HepG2 (cell line): ENCODE measurements at regions not wholly inside any gene's neighbourhood (a gene's known extent, or its start where the extent isn't known, plus 50 kb on each side); places are given as distances from the start of the nearest gene placed in this dataset.

Experiments used
- EZH2 ChIP-seq: conservative IDR thresholded peaks from 2 replicates; pipeline ENCODE4 v1.6.1; 2012; ENCODE audit warnings: mild to moderate bottlenecking, low read depth, low read length, moderate library complexity
- SETDB1 ChIP-seq: sonication (generic); formaldehyde crosslinking; IDR thresholded peaks from 2 replicates; pipeline ENCODE4 v1.5.1; 2020; ENCODE audit warnings: missing genetic modification reagents, mild to moderate bottlenecking, borderline replicate concordance
- TF ChIP-seq, protein P1 (sequence below): sonication (generic); formaldehyde crosslinking; IDR thresholded peaks from one replicate; pipeline ENCODE4 v1.5.1; 2020; ENCODE audit warnings: mild to moderate bottlenecking, missing genetic modification reagents; ENCODE audit errors: not compliant biosample characterization

DNA sequence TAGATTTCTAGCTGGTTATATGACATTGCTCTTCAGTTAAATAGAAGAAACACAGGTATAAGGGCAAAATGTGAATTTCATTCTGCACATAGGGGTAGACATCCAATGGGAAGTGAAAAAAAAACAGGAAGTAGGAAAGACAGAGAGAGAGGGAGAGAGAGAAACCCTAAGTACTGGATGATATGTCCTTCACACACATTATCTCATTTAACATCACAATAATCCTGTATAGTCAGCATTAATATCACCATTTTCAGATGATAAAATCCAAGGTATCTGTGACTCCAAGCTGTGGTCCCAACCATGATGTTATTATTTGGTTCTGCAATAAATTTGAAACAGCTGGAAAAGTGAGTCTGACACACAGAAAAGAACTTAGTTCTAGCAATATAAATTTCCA is 759.9 kb downstream of the SATB2 start:
- TF ChIP-seq, protein P1, sequence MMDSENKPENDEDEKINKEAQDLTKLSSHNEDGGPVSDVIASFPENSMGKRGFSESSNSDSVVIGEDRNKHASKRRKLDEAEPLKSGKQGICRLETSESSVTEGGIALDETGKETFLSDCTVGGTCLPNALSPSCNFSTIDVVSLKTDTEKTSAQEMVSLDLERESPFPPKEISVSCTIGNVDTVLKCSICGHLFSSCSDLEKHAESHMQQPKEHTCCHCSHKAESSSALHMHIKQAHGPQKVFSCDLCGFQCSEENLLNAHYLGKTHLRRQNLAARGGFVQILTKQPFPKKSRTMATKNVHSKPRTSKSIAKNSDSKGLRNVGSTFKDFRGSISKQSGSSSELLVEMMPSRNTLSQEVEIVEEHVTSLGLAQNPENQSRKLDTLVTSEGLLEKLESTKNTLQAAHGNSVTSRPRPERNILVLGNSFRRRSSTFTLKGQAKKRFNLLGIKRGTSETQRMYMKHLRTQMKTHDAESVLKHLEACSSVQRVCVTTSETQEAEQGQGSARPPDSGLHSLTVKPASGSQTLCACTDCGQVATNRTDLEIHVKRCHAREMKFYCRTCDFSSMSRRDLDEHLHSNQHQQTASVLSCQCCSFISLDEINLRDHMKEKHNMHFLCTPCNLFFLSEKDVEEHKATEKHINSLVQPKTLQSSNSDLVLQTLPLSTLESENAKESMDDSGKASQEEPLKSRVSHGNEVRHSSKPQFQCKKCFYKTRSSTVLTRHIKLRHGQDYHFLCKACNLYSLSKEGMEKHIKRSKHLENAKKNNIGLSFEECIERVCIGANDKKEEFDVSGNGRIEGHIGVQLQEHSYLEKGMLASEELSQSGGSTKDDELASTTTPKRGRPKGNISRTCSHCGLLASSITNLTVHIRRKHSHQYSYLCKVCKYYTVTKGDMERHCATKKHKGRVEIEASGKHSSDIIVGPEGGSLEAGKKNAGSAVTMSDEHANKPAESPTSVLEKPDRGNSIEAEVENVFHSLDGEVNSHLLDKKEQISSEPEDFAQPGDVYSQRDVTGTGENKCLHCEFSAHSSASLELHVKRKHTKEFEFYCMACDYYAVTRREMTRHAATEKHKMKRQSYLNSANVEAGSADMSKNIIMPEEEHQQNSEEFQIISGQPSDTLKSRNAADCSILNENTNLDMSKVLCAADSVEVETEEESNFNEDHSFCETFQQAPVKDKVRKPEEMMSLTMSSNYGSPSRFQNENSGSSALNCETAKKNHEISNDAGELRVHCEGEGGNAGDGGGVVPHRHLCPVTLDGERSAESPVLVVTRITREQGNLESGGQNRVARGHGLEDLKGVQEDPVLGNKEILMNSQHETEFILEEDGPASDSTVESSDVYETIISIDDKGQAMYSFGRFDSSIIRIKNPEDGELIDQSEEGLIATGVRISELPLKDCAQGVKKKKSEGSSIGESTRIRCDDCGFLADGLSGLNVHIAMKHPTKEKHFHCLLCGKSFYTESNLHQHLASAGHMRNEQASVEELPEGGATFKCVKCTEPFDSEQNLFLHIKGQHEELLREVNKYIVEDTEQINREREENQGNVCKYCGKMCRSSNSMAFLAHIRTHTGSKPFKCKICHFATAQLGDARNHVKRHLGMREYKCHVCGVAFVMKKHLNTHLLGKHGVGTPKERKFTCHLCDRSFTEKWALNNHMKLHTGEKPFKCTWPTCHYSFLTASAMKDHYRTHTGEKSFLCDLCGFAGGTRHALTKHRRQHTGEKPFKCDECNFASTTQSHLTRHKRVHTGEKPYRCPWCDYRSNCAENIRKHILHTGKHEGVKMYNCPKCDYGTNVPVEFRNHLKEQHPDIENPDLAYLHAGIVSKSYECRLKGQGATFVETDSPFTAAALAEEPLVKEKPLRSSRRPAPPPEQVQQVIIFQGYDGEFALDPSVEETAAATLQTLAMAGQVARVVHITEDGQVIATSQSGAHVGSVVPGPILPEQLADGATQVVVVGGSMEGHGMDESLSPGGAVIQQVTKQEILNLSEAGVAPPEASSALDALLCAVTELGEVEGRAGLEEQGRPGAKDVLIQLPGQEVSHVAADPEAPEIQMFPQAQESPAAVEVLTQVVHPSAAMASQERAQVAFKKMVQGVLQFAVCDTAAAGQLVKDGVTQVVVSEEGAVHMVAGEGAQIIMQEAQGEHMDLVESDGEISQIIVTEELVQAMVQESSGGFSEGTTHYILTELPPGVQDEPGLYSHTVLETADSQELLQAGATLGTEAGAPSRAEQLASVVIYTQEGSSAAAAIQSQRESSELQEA (CRISPR knock-in tag), result no peak
- no peak for TF ChIP-seq EZH2
- no peak for TF ChIP-seq SETDB1 (CRISPR knock-in tag)
